ENCODE measurements at regions not wholly inside any gene's neighbourhood (a gene's known extent, or its start where the extent isn't known, plus 50 kb on each side); places are given as distances from the start of the nearest gene placed in this dataset.

DNA sequence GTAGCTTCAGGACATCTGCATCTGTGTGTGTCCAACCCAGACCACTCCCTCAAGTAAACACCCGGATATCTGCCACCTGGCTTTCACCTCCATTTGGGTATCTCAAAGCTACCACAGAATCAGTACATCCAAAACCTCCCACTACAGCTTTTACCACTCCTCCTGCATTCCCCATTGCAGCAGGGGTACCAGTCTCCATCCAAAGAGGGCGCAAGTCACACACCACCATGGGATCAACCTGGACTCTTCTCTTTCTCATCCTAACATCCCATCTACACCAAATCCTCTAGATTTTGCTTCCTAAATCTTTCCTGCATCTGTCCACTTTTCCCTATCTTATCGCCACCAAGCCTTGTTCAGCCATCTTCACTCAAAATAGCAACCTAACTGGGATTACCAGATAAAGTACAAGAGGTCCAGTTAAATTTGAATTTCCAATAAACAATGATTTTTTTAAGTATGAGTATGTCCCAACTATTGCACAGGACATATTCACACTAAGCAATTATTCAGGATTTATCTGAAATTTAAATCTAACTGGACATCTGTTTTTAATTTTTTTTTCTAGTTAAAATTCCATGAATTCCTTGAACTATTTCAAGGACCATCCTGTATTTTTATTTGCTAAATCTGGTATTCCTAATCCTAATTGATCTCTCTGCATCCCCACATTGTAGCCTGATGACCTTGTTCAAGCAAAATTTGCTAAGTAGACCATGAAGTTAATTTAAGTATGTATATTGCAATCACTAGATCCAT lies 164.3 kb upstream of the MLN start:
- no peak for DNase-seq (ENCODE audit: extremely low read depth in 1 of 2, low read depth in 1 of 2)

DNA sequence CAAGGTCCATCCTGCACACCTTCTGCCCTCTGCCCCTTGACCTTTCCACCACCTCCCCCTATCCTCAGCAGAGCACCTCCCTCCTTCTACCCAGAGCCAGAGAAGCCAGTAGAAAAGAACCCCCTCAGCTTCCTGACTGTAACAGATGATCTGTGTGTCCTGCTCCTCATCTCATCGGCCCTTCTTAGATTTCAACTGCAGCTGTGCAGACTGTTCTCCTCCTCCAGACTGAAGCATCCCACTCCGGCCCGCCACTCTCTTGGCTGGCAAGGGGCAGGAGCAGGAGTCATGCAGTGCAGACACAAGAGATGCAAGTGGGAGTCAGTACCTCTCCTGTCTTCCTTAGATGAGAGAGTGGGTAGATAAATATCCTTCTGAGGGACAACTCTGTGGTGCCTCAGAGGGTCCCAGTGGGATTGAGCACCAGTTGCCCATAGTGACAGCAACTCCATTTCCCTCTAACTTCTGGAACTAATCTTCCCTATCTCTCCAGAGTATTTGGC lies 163.5 kb upstream of the MLN start:
- DNase-seq (ENCODE audit: extremely low read depth in 1 of 2, low read depth in 1 of 2): no peak

DNA sequence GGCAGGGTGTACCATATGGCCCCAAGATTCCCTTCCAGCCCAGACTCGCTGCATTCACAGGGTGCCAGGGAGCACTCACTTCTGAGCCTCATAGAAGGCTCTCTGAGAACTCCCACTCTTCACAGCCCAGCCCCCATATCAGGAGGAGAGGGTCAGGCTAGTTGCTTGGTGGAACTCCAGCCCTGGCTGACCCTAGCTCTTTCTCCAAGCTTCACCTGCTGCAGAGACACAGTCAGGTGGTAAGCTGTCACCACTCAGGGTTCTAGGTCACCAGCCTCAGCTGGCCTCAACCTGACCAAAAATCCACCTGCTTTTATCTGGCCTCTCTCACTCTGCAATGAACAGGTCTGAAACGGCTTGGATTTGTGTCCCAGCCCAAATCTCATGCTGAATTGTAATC lies 162.7 kb upstream of the MLN start:
- no peak for DNase-seq (ENCODE audit: extremely low read depth in 1 of 2, low read depth in 1 of 2)

DNA sequence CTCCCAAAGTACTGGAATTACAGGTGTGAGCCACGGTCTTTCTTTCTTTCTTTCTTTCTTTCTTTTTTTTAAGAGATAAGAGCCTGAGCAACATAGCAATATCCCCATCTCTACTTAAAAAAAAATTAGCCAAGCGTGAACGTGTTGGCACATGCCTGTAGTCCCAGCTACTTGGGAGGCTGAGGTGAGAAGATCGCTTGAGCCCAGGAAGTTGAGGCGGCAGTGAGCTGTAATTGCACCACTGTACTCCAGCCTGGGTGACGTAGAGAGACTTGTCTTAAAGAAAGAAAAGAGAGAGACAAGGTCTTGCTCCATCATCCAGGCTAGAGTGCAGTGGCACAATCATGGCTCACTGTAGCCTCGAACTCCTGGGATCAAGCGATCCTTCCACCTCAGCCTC lies 162.0 kb upstream of the MLN start:
- no peak for DNase-seq (ENCODE audit: extremely low read depth in 1 of 2, low read depth in 1 of 2)

DNA sequence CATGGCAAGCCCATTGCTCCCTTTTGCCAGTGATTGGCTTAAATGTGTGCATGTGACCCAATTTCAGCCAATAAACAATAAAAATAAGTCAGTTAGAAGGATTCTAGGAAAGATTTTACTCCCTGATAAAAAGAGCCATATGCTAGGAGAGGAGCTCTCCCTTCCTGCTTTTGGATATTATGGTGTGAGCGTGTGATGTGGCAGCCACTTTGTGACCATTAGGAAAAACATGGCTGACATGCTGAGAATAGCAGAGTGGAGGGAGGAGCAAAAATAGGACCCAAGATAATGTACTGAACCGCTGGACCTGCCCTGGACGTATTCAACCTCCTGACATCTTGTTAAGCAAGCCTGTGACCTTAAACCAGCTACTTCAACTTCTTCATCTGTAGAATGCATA lies 160.6 kb upstream of the MLN start:
- no peak for DNase-seq (ENCODE audit: extremely low read depth in 1 of 2, low read depth in 1 of 2)

DNA sequence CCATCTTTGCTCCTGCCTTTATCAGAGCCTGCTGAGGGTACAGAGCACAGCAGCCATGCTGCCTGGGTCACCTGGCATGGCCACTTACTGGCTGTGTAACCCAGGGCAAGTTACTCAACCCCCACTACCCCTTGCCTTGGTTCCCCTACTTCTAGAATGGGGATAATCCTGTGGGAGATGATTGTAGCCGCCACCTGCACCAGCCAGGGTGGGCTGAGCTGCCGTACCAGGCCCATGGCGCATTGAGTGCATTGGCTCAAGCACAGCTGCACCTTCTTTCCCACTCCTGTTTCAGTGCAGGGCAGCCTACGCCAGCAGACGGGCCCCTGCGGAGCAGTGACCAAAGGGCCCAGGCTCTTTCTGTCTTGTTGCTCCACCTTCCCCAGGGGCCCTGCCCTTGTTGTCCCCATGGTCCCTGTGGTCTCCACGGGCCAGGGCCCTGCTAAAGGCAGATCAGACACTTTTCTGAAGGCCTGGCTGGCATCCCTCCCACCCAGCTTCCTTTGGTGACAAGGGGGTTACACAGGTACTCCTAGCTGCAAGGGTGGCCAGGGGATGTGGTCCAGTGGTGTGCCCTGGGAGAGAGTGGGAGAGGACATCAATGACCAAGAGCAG lies 159.4 kb upstream of the MLN start:
- DNase-seq (ENCODE audit: extremely low read depth in 1 of 2, low read depth in 1 of 2): no peak

DNA sequence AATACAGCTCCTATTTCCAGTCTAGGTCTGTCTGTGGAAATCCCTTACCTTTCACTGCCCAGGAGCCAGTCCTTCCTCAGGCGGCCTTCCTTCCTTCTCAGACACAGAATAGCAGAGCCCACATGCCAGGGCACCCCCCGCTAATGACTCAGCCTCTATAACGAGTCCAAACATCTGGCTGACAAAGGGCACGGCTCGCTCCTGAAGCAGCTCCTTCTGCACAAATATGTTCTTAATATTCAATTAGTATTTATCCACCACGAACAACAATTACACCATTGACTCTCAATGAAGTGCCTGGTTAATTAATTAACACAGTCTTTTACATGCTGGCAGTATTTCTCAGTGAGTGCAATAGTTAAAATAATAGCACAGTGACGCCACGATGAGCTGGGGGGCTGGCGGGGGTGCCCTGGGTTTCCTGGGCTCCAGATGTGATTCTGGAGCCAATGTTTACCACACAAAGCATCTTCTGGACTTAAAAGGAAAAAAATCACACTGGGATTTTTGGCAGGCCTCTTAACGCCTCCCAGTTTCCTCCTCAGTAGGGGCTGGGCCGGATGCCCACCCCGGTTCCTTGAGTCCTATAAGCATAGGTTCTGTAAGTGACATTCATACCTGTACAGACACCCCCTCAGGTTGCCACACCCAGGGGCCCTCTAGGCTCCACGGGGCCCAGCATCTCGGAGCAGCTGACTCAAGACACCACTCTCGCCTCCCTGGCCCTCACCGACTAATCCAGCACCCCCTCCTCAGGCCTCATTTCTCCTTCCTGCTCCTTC lies 158.6 kb upstream of the MLN start:
- DNase-seq (ENCODE audit: extremely low read depth in 1 of 2, low read depth in 1 of 2): no peak

DNA sequence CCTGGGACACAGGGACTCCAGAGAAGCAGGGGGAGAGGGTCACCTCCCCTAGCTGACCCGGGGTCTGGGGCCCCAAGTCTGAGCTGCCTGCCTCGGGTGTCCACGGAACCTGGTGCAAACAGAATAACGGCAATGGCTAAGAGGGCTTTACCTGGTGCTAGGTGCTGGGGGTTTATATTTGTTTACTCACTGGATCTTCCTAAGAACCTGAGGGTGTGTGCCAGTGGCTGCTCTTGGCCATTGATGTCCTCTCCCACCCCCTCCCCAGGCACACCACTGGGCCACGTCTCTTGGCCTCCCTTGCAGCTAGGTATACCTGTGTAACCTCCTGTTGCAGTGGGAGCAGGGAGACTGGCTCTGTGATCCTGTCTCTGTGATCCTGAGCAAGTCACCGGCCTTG lies 157.9 kb upstream of the MLN start:
- no peak for DNase-seq (ENCODE audit: extremely low read depth in 1 of 2, low read depth in 1 of 2)

DNA sequence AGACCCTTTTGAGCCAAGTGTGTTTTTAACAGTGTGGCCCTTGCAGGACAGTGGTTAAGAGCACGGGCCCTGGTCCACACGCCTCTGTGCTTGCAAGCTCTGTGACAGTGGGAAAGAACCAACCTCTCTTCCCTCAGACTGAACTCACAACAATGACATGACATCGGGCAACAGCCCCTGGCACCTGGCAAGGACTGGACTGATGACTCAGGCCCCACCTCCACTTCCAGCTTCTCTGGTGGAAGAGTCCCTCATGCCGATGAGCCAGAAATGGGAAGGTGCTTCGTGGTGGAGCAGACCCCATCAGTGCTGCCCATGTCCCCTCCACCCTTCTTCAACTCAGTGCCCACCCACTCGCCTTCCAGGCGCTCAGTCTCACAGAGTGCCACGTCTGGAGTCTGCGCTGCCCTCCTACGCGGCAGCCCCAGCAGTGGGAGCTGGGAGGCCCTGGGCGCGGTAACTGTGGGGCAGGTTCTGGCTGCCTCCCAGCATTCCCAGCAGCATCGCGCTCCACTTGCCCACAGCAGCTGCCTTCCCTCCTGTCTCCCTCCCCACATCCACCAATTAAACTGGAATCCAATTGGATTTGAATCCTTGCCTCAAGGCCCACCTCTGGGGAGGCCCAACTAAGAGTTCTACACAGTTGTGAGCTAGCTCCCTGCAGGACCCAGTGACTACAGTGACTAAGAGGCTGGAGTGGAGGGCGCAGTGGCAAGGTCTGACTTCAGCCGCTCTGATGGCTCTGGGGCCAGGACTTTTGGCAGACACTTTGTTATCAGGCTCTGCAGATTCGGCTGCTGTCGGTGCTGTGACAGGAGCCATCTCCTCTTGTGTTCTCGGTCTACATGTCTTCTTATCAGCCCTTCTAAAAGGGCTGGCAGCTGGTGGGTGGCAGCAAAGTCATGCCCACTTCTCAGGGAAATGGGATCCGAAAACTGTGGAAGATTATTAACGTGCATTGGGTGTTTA lies 156.8 kb upstream of the MLN start:
- no peak for DNase-seq (ENCODE audit: extremely low read depth in 1 of 2, low read depth in 1 of 2)

DNA sequence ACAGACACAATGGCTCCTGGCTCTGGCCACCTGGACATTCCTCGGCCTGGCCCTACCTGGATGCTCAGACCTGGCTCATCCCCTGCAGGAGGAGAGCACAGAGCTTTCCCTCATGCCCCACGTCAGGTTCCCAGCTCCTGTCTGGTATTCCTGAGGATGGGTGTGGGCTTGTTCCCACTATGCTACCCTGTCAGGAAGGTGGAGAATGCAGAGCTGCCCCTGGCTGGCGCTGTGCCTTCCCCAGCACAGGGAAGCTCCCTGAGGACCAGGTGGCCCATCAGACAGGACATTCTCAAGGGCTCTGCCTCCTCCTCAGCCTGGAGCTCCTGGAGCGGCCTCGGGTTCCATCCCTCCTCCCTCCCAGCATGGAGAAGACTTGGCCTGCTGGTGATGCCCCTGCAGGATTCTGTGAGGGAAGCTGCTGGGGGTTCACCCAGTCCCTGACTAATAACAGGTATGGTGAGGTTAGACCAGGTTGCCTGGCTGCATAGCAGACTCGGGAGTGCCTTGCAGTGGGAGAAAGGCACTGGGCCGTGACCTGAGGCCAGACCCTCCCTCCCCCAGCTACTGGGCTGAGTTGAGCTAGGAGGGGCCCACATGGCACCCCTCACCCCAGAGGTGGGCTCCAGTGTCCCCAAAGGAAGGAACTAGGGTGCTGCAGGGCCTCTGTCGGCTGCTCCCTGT lies 156.0 kb upstream of the MLN start:
- no peak for DNase-seq (ENCODE audit: extremely low read depth in 1 of 2, low read depth in 1 of 2)

DNA sequence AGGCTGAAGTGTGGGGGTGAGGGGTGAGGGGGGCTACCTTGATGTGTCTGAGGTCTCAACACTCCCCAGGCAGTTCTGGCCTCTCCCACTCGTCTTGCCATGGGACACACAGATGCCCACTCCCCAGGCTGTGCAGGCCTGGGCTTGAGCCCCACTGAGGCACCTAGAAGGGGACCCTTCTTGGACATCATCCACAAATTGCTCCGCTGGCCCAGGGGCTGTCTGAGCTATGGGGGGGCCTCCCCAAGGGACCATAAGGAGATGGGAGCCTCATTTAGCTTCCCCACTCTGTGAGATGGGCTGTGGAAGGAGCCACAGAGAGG lies 155.5 kb upstream of the MLN start:
- DNase-seq (ENCODE audit: extremely low read depth in 1 of 2, low read depth in 1 of 2): no peak

DNA sequence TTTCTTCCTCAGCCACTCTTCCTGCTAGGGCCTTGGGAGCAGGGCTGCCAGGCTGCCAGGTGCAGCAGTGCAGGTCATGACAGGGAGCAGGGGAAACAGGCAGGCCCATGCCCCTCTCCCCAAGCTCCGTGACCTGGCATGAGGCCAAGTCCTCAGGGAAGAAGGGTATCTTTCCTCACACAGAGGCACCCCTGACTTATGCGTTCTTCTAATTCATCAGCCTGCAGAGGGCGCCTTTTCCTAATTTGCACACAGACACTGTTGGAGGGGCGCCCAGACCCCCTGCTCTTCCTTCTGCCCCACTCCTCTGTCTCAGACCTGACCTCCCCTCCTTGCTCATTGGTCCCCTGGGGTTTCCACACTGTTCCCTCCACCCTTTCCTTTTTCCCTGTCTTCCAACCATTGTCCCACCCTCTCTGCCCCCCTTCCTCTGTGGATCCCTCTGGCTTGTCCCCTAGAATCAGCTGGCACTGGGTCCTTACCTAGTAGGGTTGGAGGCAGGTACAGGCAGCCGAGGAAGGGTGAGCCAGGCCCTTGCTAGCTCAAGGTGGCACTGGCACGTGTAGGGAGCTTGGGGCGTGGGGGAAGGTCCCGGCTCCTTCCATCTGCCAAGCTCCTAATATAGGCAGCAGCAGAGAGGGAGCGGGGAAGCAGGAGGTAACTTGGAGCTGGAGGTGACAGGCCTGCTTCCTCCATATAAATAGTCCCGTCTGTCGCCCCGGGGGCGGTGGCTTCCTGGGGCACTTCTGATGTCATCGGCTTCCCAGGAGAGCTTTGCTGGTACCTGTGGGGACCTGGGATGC lies 154.9 kb upstream of the MLN start:
- DNase-seq (ENCODE audit: extremely low read depth in 1 of 2, low read depth in 1 of 2): no peak

DNA sequence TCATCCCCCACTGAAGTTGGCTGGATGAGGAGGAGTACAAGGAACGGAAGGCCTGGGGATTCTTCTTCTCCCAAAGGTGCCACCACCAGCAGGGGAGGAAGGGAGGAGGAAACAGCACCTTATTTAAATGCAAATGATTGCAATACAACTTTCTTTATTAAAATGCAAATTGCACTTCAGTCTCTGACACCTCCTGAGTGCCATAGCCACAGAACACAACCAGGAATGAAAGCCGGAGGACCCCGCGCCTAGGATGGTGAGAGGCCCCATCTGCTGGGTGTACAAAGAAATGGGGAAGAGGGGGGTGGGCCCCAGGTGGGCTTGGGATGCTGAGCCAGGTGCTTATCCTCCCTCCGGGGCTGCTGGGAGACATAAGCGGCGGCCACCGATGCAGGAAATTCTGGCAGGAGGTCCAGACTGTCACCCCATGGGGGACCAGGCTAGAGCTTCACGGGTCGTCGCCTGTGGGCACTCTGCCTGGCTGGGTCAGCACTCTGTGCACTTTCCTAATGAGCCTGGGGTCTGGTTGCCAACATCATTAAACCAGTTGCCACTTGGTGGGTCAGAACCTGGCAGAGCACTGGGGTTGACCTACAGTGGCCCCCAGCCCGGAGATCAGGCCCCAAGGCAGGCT lies 154.2 kb upstream of the MLN start:
- DNase-seq (ENCODE audit: extremely low read depth in 1 of 2, low read depth in 1 of 2): no peak

DNA sequence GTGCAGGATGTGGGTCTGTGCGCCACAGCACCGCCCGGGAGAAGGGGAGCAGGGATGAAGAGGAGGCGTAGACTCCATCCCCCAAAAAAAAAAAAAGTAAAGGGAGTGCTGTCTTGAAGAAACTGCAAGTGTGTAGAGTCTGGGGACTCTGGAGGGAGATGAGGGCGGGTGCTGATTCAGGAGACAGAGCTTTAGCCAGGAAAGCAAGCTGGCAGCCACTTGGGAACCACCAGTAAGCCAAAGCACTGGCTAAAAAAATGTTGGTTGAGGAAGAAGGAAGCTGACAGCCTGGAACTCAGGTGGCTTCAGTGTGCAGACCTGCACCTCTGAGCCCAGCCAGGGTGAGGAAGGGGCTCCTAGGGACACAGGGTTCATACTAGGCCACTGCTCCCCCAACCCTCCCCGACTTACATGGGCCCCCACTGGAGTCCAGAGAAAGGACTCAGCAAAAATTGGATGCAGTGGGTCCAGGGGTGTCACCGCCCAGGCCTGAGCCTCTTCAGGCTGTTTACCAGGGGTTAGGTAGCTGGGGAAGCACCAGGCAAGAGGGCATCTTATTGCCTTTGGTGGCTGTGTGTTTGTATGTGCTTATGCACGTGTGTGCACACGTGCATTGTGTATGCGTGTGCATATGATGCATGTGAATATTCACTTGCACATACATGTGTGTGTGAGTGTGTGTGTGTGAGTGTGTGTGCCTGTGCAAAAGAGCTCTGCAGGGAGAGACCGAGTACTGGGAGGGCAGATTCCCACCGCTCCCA lies 153.5 kb upstream of the MLN start:
- DNase-seq (ENCODE audit: extremely low read depth in 1 of 2, low read depth in 1 of 2): no peak

DNA sequence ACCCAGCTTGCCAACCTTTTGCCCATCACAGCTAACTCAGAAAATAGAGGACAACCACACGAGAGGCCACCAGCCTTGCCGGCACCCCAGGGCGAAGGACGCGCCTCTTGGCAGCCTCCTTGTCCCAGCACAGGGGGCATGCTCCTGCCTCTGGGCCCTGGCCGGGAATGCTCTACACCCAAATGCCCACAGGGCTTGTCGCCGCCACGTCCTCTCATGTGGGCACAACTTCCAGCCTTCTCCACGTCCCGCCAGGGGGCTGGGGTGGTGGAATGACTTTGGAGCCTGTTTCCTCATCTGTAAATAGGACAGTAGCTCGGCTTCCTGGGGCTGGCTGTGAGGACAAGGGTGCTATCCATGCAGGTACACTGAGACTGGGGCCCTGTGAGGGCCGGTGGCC lies 152.4 kb upstream of the MLN start:
- DNase-seq (ENCODE audit: extremely low read depth in 1 of 2, low read depth in 1 of 2): no peak

DNA sequence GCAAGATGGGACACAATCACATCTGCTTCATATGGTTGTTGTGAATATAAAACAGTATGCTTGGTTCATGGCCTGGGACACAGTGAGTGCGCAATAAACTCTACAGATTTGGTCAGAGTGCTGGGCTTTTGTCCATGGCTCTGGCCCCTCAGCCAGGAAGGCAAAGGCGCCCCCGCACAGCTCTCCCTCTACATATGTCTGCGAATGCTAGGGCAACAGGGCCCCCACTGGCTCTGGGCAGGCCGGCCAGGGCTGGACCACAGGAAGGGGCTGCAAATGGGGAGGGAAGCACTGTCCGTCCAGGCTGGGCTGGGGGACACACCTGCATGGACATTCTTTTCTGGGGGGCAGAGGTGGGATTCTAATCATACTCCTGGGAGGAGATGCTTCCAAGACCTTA lies 151.8 kb upstream of the MLN start:
- no peak for DNase-seq (ENCODE audit: extremely low read depth in 1 of 2, low read depth in 1 of 2)

DNA sequence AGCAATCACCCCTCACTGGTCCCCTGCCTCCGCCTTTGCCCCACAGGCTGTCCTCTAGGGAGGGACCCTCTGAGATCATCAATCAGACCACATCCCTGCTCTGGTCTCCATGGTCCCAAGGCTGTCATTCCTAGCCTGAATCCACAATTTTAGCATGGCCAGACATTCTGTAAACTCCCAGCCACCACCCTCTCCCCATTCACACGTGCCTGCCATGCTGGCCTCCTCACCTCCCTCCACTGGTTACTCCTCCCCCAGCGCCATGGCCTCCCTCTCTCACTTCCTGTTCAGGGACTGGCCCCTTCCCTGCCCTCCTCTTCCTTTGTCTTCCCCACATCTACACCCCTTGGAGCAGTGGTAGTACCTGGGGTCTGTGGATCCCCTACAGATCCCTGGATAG lies 150.7 kb upstream of the MLN start:
- DNase-seq (ENCODE audit: extremely low read depth in 1 of 2, low read depth in 1 of 2): no peak

DNA sequence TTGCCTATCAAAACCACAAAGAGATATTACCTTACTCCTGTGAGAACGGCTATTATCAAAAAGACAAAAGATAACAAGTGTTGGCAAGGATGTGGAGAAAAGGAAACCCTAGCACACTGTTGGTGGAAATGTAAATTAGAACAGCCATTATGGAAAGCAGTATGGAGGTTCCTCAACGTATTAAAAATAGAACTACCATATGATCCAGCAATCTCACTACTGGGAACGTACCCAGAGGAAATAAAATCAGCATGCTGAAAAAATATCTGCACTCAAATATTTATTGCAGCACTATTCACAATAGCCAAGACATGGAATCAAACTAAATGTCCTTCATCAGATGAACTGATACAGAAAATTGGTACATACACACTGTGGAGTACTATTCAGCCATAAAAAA lies 149.4 kb upstream of the MLN start:
- DNase-seq (ENCODE audit: extremely low read depth in 1 of 2, low read depth in 1 of 2): no peak
